T-helper 2 cell (primary cell): ENCODE measurements at regions not wholly inside any gene's neighbourhood (a gene's known extent, or its start where the extent isn't known, plus 50 kb on each side); places are given as distances from the start of the nearest gene placed in this dataset.
A peak's percentile ranks its signal among the peaks of the same experiment; 100 is the strongest.

ENCODE experiments used
- DNase-seq, 5 experiments: peaks; one replicate each; pipeline versions ENCODE4 v3.0.0 to v3.0.0-alpha.2; 2012 to 2022

GRCh38 chr2:19132967-19133366, 225.5 kb downstream of the OSR1 start:
- no peak for DNase-seq

- no peak for DNase-seq
Observed at GRCh38 chr2:19131871-19132270, 226.6 kb downstream of the OSR1 start.

- no peak for DNase-seq
Observed at GRCh38 chr2:19128148-19128547, 230.3 kb downstream of the OSR1 start.

GRCh38 chr2:19127616-19128015, 230.8 kb downstream of the OSR1 start:
- no peak for DNase-seq

- DNase-seq: peak in 1 of 5 experiments; percentile 11
Observed at GRCh38 chr2:19125901-19126680, 232.3 kb downstream of the OSR1 start.

GRCh38 chr2:19124135-19124534, 234.3 kb downstream of the OSR1 start:
- DNase-seq: peak in 1 of 5 experiments; percentile 11

- DNase-seq: no peak
Observed at GRCh38 chr2:19123556-19123955, 234.9 kb downstream of the OSR1 start.

- no peak for DNase-seq
Observed at GRCh38 chr2:19122220-19122619, 236.2 kb downstream of the OSR1 start.

- no peak for DNase-seq
Observed at GRCh38 chr2:19120941-19121750, 237.3 kb downstream of the OSR1 start.

GRCh38 chr2:19120181-19120580, 238.2 kb downstream of the OSR1 start:
- no peak for DNase-seq

GRCh38 chr2:19119326-19120001, 239.0 kb downstream of the OSR1 start:
- no peak for DNase-seq

- no peak for DNase-seq
Observed at GRCh38 chr2:19116918-19117317, 241.5 kb downstream of the OSR1 start.

- DNase-seq: no peak
Observed at GRCh38 chr2:19114754-19115231, 243.6 kb downstream of the OSR1 start.

GRCh38 chr2:19114126-19114525, 244.3 kb downstream of the OSR1 start:
- DNase-seq: no peak

- no peak for DNase-seq
Observed at GRCh38 chr2:19111354-19111753, 247.1 kb downstream of the OSR1 start.

GRCh38 chr2:19109518-19109917, 248.9 kb downstream of the OSR1 start:
- DNase-seq: no peak

GRCh38 chr2:19106376-19106775, 252.0 kb downstream of the OSR1 start:
- DNase-seq: no peak

GRCh38 chr2:19104503-19104902, 253.9 kb downstream of the OSR1 start:
- no peak for DNase-seq

GRCh38 chr2:19102696-19103423, 255.6 kb downstream of the OSR1 start:
- DNase-seq: no peak

- no peak for DNase-seq
Observed at GRCh38 chr2:19101968-19102367, 256.5 kb downstream of the OSR1 start.

- DNase-seq: no peak
Observed at GRCh38 chr2:19100570-19100969, 257.9 kb downstream of the OSR1 start.

- DNase-seq: no peak
Observed at GRCh38 chr2:19099181-19099580, 259.2 kb downstream of the OSR1 start.
